ENCODE measurements at regions not wholly inside any gene's neighbourhood (a gene's known extent, or its start where the extent isn't known, plus 50 kb on each side); places are given as distances from the start of the nearest gene placed in this dataset.
"Not testable (repeated sequence)": the region's sequence is repeated elsewhere in the genome, so short reads cannot be mapped to it uniquely, and the experiment has no call there.

GRCh38 chr7:9504678-9505077, 1071.3 kb downstream of the NXPH1 start:
- no peak for DNase-seq (ENCODE audit: low read depth, low spot score)
- ChIA-PET CTCF (no interaction called here), POLR2A (no interaction called here)
- no peak overlapping the region for H3K4me3 ChIP-seq (ENCODE audit: low read depth, low read length)
- no peak for TF ChIP-seq CTCF (IDR thresholded peaks at IDR 0.05; ENCODE audit: insufficient read depth, low read length, missing control alignments)

GRCh38 chr7:9505516-9505915, 1072.1 kb downstream of the NXPH1 start:
- no peak for DNase-seq (ENCODE audit: low read depth, low spot score)
- ChIA-PET POLR2A (no interaction called here), CTCF (no interaction called here)
- no peak overlapping the region for H3K4me3 ChIP-seq (ENCODE audit: low read depth, low read length)
- no peak for TF ChIP-seq CTCF (IDR thresholded peaks at IDR 0.05; ENCODE audit: insufficient read depth, low read length, missing control alignments)

- DNase-seq (ENCODE audit: low read depth, low spot score): no peak
- POLR2A ChIA-PET: no interaction called here
- CTCF ChIA-PET: no interaction called here
- H3K4me3 ChIP-seq (ENCODE audit: low read depth, low read length): no peak overlapping the region
- no peak for TF ChIP-seq CTCF (IDR thresholded peaks at IDR 0.05; ENCODE audit: insufficient read depth, low read length, missing control alignments)
Measured at GRCh38 chr7:9507290-9507689, 1073.9 kb downstream of the NXPH1 start.

GRCh38 chr7:9516662-9517061, 1083.3 kb downstream of the NXPH1 start:
- no peak overlapping the region for H3K4me3 ChIP-seq (ENCODE audit: low read depth, low read length)
- no peak for TF ChIP-seq CTCF (IDR thresholded peaks at IDR 0.05; ENCODE audit: insufficient read depth, low read length, missing control alignments)
- ChIA-PET CTCF (no interaction called here), POLR2A (no interaction called here)
- no peak for DNase-seq (ENCODE audit: low read depth, low spot score)

GRCh38 chr7:9523579-9523978, 1090.2 kb downstream of the NXPH1 start:
- POLR2A ChIA-PET: no interaction called here
- H3K4me3 ChIP-seq (ENCODE audit: low read depth, low read length): no peak overlapping the region
- CTCF ChIA-PET: no interaction called here
- DNase-seq (ENCODE audit: low read depth, low spot score): no peak
- no peak for TF ChIP-seq CTCF (IDR thresholded peaks at IDR 0.05; ENCODE audit: insufficient read depth, low read length, missing control alignments)

- DNase-seq (ENCODE audit: low read depth, low spot score); CTCF ChIA-PET; POLR2A ChIA-PET; H3K4me3 ChIP-seq (ENCODE audit: low read depth, low read length): not testable (repeated sequence)
Measured at GRCh38 chr7:9552431-9552830, 1119.0 kb downstream of the NXPH1 start.

- TF ChIP-seq CTCF (IDR thresholded peaks at IDR 0.05; ENCODE audit: insufficient read depth, low read length, missing control alignments): no peak
- no peak overlapping the region for H3K4me3 ChIP-seq (ENCODE audit: low read depth, low read length)
- ChIA-PET CTCF (no interaction called here), POLR2A (no interaction called here)
- no peak for DNase-seq (ENCODE audit: low read depth, low spot score)
Measured at GRCh38 chr7:9557853-9558252, 1124.4 kb downstream of the NXPH1 start.

Data from AG04449 (cell line).